ENCODE measurements at regions not wholly inside any gene's neighbourhood (a gene's known extent, or its start where the extent isn't known, plus 50 kb on each side); places are given as distances from the start of the nearest gene placed in this dataset.

DNA sequence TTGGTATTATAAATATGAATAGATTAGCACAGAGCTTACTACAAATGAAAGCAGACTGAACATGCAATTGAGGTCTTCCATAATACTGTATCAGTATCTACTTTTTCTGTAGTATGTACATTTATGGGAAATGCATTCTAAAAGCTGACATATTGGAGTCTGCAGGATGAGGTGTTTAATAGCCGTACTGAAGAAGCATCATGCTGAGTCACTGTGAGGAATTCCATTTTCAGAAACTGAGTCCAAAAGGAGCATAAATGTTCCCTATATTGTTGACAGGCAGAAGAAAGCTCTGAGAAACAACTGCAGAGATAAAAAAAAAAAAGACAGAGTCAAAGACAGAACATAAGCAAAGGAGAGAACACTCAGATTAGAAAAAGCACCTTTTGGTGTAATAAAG lies 366.7 kb upstream of the SPHKAP start:
- TF ChIP-seq CTCF (IDR thresholded peaks at IDR 0.05) (no peak), POLR2A (IDR thresholded peaks at IDR 0.05) (no peak)

Data from vagina (tissue), 2 donors.